ENCODE measurements at regions not wholly inside any gene's neighbourhood (a gene's known extent, or its start where the extent isn't known, plus 50 kb on each side); places are given as distances from the start of the nearest gene placed in this dataset.
"Not testable (repeated sequence)": the region's sequence is repeated elsewhere in the genome, so short reads cannot be mapped to it uniquely, and the experiment has no call there.

GRCh38 chr5:118462276-118462675, 526.1 kb downstream of the DTWD2 start:
- DNase-seq, result not testable (repeated sequence)

DNA sequence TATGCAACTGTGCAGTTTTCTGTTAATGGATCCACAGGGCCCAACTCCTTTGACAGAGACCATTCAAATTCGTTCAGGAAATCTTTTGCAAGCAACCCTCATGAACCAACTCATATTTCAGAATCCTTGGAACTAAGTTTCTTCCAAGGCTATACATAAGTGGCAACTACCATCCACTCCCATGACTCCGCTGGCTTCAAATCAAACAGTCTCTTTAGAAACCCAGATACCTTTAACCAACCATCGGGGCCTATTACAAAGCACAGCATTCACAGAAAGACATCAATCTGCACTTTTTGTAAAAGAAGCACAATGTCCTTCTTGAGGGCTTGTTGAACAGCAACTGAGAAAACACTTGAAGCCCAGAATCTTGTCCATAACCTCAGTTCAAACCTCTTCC, 526.9 kb downstream of the DTWD2 start:
- no peak for DNase-seq

- no peak for DNase-seq
Observed at GRCh38 chr5:118459490-118459889, 528.9 kb downstream of the DTWD2 start.

DNA sequence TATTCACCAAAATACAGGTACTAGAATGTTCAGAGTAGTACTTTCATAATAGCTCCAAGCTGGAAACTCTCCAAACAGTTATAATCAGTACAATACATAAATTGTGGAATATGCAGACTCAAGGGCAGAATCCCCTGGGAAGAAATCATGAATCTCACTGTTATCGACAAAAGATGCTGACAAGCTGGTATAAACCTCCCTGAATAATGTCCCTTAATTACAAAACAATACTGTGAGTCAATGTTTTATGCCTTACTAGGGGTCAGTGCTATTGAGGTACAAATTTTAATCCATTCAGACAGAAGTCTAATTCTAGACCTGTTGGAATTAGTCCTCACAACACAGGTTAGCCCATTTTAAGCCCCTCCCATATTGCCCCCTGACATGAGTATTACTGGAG, 532.3 kb downstream of the DTWD2 start:
- DNase-seq, result no peak

DNA sequence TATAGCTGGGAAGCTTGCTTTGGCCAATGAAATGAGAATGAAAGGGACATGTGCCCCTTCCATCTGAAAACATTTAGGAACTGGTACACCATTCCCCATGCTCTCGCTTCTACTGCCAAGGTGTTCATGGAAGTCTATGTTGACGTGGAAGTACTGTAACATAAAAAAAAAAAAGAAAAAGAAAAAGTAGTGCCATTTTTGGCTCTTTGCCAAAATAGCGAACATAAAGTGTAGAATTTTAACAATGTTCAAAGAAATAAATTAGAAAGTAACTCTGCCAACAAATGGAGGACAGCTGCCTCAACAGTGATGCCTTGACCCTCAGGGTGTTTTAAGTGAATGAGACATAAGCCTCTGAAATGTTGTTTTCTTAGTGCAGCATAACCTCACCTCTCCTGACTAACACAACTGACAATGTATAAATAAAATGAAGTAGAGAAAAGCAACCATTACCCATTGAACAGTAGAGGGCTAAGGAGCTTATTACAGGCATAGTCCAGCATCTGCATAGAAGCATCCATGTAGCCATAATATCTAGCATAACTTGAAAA, 536.6 kb downstream of the DTWD2 start:
- no peak for DNase-seq

DNA sequence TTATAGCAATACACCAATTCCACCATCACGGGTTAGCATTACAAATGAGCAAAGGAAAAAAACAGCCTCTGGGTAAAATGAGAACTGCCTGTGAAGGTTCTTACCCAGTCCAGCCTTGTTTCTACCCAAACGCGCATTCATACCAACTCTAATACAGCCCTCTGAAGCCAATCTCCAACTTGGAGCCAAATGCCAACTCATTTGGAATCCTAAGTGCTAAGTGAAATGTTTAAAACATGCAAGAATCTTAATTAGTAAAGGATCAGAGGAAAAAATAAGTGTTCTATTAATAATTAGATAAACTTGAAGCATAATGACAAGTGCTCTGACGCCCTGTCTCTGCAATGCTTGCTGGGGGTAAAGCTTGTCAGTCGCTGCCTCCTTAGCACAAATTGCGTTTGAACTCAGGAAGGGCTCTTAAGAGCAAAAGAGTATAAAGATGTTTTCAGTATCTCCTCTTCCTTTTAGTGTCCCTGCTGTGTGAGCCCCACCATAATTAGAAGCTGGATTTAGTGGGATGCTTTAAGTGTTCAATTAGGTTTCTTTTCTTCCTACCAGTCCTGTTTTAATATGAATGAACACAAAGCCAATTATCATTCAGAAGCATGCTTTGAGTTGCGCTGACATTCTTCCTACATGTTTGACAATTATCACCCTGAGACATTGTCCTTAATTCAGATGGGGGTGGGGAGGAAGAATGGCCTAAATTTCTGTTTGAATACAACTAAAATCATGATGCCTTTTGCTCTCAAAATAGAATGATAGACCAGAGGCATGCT, 537.6 kb downstream of the DTWD2 start:
- DNase-seq, result no peak

- DNase-seq, result no peak
Observed at GRCh38 chr5:118447350-118447749, 541.0 kb downstream of the DTWD2 start.

- DNase-seq, result no peak
Observed at GRCh38 chr5:118441956-118442355, 546.4 kb downstream of the DTWD2 start.

DNA sequence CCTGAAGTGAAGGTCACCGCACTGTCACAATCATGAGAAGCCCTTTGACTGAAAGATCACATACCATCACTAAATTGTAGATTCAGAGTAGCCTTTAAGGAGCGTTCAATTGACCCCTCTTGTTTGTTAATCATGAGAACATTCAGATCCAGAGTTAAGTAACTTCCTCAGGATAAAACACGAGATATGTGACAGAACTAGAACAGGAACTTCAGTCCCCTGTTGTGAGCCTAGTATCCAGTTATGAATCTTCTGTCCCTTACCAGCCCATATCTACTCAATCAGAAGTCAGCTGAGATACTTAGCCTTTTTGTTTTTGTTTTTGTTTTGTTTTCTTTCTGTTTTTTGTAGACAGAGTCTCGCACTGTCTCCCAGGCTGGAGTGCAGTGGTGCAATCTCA, 547.3 kb downstream of the DTWD2 start:
- DNase-seq, result no peak

DNA sequence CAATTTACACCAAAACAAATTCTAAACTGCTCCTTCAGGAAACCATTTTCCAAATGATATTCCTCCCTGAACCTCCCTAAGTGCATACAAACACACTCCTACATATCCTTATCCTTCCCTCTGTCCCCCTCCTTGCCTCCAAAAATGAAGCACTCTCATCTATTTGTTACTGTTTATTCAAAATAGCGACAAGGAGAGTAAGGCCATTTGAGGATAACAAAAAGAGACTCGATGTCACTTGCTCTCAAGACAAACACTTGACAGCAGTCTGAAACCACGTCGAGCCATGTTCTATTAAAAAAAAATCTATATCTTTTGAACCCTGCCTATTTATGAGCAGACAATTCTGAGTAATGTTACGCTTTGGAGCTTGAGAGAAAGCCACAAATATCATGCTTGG, 547.9 kb downstream of the DTWD2 start:
- DNase-seq, result no peak

DNA sequence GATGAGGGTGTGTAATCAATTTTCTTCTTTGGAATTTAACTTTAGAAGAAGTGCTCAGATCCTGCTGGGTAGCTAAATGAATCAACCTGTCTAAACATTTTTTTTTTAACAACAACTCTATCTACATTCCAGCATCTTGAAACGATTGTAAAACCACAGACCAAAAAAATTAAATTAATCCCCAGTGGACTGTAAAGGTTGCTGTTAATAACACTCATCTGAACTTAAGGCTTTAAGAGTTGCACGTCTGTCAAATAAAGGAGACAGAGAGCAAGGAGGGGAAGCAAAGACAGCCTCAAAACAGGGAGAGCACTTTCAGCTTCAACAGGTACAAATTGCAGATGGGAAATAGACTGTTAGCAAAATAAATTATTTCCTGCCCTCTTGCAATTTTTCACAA, 548.5 kb downstream of the DTWD2 start:
- DNase-seq, result no peak

DNA sequence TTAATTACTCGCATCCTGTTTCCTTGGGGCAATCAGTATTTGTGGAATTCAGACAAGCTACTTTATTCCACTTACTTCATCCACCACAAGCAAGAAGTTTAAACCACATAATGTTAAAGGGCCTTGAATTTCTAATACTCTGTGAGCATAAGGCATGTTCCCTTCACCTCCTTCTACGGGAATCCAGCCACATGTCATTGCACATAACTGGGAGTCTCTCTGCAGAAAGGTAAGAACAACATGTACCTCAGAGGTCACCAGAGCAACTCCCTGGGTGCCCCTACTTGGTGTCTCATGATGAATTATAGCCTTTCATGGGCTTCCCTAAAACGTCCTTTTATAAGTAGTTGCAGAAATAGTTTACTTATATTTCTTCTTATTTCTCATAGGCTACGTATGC, 553.2 kb downstream of the DTWD2 start:
- no peak for DNase-seq

GRCh38 chr5:118434522-118434921, 553.8 kb downstream of the DTWD2 start:
- no peak for DNase-seq

DNA sequence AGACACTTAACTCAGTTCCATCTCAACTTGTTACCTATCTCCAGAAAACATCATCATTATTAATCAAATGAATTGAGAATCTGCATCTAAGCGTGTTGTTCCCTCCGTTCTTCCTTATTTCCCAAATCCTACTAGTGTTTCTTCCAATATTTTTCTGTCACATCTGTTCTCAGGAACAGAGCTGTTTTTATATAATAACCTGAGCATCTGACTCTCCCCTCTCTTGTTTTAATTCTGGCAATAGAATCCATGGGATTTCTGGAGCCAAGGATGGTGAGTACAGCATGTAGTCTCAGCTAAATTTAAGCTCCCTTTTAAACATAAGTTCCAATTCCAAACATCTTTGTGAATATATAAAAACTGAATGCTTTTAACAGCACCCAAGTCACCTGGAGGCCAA, 558.3 kb downstream of the DTWD2 start:
- no peak for DNase-seq

DNA sequence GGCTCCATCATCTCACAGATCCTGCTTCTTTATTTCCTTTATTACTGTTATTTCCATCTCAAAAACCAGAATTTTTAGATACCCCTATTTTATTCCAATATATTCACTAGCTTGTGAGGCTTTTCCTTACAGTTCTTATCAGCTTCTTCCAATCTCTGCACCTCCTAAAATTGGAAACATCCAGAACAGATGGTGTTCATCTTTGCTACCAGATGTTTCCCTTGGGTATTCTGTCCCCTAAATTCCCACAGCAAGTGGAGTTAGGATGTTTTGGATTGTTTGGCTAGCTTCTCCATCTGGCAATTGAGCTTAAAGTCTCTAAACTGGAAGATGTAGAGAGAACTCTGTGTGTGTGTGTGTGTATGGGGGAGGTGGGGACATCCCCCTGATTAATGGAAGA, 580.4 kb downstream of the DTWD2 start:
- DNase-seq, result no peak

GRCh38 chr5:118405650-118406061, 582.7 kb downstream of the DTWD2 start:
- no peak for DNase-seq

GRCh38 chr5:118397236-118397635, 591.1 kb downstream of the DTWD2 start:
- no peak for DNase-seq

- DNase-seq, result no peak
Observed at GRCh38 chr5:118392491-118392890, 595.9 kb downstream of the DTWD2 start.

DNA sequence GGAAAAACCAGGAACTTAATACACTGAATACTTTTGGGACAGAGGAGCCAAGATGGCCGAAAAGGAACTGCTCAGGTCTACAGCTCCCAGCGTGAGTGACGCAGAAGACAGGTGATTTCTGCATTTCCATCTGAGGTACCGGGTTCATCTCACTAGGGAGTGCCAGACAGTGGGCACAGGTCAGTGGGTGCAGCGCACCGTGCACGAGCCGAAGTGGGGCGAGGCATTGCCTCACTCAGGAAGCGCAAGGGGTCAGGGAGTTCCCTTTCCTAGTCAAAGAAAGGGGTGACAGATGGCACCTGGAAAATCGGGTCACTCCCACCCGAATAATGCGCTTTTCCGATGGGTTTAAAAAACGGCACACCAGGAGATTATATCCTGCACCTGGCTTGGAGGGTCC, 605.4 kb downstream of the DTWD2 start:
- DNase-seq, result not testable (repeated sequence)

- no peak for DNase-seq
Observed at GRCh38 chr5:118379470-118379869, 608.9 kb downstream of the DTWD2 start.

- no peak for DNase-seq
Observed at GRCh38 chr5:118378959-118379358, 609.4 kb downstream of the DTWD2 start.

DNA sequence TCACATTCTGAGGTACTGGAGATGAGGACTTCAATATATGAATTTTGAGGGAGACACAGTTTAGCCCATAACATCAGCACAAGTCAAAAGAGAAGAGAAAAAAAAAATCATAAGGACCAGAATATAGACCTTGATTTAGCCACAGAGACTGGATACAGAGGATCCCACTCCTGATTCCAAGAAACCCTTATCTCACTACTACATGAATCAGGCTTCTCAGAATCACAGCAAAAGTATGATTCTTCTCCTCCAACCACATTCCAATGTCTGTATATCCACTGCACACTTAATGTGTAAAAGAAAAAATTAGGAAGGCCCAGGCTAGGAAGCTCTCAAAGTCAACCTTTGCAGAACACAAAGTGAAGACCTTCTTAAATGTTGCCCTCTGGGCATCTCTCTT, 610.9 kb downstream of the DTWD2 start:
- DNase-seq, result no peak

- no peak for DNase-seq
Observed at GRCh38 chr5:118371973-118372831, 616.1 kb downstream of the DTWD2 start.

DNA sequence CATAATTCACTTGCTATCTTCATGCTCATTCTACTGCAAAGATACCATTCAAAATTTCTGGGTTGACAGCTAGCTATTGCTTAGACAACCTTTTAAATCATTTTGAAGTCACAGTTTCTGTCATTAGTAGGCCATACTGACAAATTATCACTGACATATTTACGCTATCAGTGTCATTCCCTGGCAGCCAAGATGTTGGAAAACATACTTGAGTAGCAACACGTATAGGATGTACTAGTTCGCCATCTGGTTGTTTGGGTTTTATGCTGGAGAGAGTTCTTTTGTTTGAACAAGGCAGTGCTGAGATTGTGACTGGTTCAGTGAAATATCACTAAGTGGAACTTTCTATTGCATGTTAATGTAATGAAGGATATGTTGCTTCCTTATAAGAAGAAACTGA, 621.9 kb downstream of the DTWD2 start:
- no peak for DNase-seq
